SHP77 (cell line): ENCODE measurements at regions not wholly inside any gene's neighbourhood (a gene's known extent, or its start where the extent isn't known, plus 50 kb on each side); places are given as distances from the start of the nearest gene placed in this dataset.

Experiments
- DNase-seq, 2 experiments: peaks; one replicate each; lab custom pipeline; 2025; lab: John Stamatoyannopoulos, UW

DNA sequence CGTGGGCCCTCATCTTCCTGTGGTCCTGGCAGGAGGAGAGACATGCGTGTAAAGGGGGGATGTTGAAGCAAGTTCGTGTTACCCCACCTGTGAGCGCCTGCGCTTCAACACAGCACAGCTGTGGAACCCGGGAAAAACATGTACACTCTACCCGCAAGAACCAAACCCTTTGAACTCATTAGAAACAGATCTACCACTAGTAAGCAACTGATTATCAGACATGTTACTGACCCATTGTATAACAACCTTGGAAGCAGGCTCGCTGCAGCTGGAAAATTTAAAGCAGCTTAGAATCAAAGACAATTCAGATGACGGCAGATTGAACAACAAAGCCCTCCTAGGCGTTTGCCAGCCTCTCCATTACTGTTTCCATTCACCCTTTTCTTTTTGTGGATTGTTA is 771.7 kb upstream of the SALL3 start:
- no peak for DNase-seq

DNA sequence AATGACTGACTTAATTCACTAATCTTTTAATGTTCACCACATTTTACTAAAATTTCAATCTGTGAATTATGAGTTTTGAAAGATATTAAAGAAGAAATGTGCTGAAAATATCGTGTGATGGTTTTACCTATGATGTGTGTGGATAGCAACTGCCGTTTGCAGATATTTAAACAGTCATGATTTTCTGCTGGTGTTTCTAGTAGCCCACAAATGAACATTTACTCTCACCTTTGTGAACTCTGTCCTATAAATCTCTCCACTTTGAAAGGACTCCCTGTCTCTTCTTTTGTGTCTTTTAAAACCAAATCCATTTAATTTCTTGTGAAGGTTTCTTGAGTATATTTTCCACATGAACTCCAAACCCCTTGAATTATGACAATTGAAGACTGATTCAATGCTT is 771.2 kb upstream of the SALL3 start:
- DNase-seq, result no peak

DNA sequence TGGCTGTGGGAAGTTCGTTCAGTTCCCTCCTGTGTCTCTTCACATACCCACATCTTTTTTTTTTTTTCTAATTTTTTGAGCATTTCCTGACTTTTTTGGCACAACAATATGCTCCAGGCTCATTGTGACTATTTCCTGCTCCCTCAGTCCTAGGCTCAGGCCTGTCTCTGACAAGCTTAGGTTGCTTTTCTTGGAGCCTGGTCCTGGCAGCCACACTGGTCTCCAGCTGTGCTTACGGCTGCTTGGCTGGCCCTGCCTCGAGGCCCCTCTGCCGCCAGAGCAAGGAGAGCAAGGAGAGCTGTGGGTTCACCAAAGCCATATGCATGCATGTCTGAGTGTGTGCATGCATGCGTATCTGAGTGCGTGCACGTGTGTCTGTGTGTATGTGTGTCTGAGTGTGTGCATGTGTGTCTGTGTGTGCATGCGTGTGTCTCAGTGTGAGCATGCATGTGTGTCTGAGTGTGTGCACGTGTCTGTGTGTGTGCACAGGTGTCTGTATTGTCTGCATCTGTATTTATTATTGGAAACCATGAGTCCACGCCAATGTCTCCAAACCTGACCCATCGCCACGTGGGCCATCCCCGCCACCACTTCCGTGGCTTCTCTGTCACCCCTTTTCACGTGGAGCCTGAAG is 766.1 kb upstream of the SALL3 start:
- DNase-seq, result no peak

DNA sequence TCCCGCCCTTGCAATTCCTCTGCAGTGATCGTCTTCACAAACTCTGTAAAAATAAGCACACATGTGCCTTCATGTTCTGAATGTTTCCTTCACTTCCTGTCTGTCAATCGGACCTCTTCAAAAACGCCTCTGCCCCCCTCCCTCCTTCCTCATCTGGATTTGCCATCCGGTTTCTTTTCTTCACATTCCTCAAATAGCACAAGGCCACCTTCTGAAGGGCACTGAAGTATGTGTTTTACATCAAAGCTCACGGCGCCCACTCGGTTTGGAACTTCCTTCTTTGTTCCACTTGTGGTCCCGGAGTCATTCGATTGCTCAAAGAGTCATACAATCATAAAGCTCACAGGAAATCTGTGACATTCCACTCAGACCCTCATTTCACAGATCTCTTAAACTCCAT is 758.1 kb upstream of the SALL3 start:
- no peak for DNase-seq

DNA sequence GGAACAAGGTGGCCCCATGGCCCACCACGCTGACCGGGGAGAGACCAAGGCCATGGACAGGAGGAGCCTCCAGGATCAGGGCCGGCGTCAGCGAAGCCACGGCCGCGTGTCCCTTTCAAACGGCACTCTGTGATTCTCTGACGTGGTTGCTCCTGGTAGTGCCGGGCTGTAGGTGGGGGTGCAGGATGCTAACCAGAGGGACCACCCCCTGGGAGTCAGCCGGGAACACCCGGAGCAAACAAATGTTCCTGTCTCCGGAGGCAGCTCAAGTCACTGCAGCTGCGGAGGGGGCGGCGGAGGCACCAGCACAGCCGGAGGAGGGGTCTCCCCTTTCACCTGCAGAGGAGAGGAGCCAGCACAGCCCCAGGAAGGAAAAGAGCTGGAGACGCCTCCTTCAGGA is 750.6 kb upstream of the SALL3 start:
- DNase-seq, result no peak

DNA sequence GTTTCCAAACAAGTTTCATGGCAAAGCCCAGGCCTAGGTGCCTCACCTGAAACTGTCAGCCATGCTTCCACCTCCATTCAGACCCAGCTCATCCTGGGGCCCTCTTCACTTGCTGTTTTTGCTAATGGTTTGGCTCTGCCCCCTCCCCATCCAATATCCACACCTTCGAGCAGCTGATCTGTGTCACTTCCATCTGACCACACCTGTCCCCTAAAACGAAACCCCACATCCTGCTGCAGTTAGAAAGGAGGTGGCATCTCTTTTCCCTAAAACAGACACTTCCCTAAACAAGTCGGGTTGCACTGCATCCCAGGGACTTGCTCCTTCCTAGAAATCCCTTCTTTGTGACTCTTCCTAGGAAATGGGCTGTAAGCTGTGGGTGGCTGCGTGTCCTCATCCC is 748.7 kb upstream of the SALL3 start:
- DNase-seq, result no peak

DNA sequence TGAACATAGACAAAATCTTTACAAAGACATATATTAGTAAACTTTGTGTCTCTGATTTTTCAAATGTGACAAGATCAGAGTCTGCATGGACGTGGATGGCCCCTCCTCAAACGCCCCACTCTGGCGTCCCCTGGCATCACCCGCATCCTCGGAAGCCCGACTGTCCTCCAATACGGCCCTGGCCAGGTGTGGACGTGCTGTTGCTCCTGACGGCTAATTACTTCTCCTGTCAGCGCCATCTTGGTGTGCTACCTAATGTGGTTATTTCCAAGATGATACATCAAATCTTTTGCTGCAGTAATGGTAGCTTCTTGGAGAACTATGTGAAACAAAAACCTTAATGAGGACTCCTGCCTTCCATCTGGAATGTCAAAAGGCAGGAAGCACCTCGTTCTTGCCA is 747.4 kb upstream of the SALL3 start:
- no peak for DNase-seq

DNA sequence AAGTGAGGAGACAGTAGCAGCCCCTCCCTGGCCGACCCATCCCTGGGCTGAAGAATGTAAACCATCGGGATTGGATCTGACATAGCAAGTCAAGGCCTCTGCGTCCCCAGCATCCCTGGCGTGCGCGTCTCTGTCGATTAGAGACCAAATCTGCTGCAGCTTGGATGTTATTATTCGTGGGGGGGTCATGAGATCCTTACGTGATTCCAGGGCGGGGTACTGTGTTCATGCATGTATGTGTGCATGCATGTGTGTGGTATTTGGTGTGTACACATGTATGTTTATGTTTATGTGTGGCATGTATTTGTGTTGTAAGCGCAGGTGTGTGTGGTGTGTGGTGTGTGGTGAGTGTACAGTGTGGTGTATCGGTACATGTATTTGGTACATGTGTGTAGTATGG is 741.8 kb upstream of the SALL3 start:
- DNase-seq, result no peak

DNA sequence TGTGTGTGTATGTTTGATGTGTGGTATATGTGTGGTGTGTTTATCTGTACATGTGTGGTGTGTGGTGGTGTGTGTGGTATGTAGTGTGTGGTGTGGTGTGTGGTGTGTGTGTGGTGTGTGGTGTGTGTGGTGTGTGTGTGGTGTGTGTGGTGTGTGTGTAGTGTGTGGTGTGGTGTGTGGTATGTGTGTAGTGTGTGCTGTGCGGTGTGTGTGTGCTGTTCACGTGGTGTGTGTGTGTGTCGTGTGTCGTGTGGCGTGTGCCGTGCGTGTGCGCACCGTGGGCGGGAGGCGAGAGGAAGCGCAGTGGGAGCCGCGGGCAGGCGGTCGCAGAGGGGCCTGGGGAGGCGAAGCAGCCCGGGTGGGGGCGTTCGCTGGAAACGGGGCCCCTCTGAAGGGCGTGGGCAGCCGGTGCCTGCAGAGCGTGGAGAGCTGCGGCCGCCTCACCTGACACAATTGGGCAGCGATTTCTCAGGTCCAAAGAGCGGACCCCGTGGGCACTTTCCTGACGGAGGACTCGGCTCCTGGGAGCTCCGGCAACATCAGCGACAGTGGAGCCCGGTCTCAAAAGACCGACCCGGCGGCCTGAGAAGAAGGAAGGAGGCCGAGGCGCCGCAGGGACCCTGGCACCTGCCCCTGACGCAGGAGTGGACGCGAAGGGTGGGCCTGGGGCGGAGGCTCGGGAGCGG is 741.1 kb upstream of the SALL3 start:
- no peak for DNase-seq

DNA sequence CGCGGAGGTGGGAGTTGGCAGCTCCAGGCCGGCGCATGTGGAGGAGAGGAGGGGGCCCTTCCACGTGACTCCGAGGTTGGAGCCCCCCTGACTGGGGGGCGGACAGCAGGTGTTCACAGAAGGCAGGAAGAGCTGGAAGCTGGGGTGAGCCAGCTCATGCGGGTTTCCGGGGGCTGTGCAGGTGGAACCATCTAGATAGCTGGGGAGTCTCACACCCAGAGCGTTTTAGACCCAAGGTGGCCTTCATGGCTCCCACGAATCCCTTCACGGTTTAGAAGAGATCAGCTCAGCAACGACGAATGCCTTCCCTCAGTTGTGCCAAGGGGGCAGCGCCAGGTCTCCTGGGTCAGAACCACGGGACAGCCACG is 740.5 kb upstream of the SALL3 start:
- no peak for DNase-seq

DNA sequence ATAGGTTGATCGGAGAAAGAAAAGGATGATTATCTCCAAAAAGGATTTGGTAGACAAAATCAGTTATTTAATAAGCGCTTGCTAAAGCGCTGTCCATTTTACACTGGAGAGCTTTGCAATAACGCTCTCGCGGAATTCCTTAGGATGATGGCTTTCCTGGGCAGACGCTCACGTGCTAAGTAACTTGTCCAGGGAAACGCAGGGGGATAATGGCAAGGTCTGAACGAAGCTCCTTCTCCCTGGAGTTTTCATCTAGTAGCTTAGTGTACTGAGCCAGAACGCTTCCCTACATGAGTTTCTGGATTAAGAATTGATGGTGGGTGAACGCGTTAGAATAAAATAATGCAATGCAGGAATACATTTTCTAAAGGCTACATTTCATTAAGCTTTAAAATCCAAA is 739.5 kb upstream of the SALL3 start:
- DNase-seq, result no peak

DNA sequence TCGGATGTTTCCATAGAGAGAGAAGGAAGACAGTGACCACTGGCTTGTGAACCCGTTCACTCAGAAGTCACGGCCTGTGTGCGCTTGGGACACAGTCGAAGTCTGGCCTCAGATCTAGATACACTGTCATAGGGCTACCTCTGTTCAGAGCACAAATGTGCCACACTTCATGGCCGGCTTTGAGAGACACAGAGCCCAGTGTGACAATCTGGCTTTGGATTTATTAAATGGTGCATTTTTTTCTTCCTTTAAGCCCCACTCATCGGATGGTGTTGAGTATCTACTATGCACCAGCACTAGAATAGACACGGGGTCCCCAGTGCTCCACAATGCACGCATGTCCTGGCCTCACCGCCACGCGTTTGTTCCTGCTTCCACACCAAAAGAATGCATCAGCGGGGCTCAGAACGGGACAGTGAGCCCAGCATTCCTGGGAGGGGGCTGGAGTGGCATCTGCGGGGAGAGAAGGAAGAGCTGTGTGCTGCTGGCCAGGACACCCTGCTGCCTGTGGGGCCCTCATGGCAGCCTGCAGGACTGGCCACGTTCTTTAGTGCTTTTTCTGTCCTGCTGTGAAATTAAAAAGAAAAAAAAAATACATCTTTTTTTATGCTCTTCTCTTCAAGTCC is 738.9 kb upstream of the SALL3 start:
- DNase-seq, result no peak

DNA sequence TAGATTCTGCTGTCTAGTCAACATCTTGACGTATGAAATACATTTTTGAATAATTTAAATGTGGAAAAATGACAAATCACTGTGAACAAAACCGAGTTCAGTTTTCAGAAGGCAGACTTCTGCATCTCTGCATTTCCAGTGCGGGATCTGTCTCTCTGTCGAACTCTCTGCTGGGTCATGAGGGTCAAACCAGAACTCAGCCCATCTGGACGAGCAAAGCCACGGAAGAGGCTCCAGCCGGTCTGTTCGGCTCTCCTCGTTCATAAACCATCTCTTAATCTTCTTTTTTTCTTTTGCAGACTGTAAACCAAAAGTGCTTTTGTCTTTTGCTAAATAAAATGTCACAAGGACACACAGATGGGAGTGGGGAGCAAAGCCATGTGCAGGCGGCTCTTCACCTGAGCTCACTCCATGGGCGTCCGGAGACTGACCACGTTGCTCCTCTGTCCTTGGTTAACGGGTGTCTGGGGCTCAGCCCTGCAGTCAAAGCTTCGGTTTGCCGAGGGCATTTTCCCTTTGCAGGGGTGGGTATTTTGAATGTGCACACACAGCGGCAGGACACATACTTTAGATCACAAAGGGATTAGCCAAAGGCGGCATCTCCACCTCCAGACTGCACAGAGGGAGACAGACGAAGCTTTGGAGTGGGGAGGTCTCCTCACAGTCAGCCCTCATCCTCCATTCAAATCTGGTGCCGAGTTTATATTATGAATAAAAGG is 737.9 kb upstream of the SALL3 start:
- no peak for DNase-seq

DNA sequence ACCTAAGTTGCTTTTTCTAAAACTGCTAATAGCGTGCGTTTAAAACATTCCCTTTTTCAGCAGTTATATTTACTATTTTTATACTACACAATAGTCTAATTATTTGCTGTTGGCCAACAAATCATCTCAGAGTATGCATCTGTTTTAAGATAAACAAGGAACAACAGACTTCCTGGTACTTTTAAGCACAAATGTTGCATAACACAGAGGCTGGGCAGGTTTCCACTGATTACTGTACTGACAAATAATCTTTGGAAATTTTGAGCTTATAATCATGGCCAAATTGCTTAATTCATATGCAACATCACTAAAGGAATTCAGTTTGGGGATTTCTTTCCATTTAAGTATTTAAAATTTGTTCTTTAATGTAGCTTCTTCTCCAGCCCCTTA is 737.4 kb upstream of the SALL3 start:
- no peak for DNase-seq

DNA sequence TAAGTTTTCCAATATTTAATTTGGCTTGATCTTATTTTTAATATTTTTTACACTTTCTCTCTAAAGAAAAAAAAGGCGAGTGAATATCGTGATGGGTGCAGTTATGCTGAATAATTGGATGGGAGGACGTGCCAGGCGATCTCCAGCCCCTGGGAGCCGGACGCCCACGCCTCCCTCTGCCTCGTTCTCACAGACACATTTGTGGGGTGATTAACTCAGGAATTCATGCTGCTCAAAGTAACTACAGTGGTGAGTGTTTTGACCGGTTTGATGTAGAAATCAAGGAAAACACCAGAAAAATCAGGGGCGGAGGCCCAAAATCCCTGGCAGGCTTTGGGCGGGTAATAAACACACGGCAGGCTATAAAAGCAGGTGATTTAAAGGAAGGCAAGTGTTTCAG is 736.8 kb upstream of the SALL3 start:
- DNase-seq, result no peak

DNA sequence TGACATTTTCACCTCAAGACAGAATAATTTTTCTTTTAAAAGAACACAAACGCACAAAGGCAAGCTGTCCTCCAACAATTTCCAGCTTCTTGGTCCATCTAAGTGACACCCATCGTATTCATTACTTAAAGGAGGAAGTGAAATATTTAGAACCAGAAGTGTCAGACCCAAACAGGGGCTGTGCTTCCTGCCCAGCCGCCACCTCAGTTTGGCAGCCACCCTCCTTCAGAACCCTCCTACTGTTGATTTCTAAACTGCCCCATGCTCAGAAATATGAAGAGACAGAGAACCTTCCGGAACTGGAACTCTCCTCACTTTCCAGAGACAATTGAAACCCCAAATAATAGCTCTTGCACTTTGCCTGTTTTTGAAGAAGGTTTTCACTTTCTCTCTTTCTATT is 734.8 kb upstream of the SALL3 start:
- no peak for DNase-seq

DNA sequence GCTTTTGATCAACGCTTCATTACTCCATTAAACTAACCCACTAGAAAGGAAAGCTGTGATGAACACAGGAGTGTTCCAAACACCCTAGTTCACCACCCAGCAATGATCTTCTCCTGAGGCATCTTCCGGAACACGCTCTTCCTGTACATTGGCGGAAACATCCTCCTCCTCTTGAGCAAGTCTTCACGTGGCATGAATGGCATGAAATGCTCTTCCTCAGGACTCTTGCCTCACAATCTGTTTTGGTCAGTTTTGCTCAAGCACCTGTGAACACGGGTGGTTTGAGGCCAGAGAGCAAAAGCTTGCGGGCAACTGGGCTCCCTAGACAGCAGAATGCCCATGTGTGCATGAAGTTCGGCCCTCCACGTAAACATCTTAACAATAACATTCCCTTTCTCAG is 734.2 kb upstream of the SALL3 start:
- no peak for DNase-seq

DNA sequence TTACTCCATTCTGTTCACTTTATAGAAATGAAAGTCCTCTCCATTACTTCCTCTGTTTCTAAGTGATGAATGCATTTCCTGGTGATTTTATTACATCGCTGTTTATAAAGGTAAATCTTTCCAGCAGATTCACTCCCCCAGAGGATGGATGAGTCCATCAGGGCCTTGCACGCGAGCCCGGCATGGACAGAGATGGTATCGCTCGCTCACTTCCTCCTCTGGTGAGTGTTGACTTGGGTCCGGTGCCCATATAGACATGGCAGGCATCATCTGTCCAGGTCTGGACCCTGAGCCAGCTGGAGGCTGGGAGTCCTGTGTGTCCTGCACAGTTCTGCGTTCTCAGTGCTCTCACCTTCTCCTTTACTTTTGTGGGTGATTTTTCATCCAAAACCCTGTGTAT is 733.6 kb upstream of the SALL3 start:
- DNase-seq, result no peak

DNA sequence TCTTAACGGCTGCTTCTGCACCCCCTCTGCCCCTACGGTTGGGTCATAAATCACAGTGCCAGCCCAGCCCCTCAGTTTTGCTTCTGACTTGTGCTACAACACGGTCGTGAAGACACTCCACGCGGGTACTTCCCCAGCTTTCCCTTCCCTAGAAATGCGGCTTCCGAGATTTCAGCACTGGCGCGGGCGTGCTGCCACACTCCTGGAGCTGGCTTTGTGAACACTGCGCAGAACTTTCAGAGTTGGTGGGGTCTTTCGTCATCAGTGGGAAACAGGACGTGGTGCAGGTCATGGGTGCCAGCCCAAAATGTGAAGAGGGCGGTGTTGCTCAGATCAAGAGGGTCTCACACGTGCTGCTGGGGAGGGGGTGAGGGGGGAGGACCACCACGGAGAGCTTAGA is 733.0 kb upstream of the SALL3 start:
- DNase-seq, result no peak

DNA sequence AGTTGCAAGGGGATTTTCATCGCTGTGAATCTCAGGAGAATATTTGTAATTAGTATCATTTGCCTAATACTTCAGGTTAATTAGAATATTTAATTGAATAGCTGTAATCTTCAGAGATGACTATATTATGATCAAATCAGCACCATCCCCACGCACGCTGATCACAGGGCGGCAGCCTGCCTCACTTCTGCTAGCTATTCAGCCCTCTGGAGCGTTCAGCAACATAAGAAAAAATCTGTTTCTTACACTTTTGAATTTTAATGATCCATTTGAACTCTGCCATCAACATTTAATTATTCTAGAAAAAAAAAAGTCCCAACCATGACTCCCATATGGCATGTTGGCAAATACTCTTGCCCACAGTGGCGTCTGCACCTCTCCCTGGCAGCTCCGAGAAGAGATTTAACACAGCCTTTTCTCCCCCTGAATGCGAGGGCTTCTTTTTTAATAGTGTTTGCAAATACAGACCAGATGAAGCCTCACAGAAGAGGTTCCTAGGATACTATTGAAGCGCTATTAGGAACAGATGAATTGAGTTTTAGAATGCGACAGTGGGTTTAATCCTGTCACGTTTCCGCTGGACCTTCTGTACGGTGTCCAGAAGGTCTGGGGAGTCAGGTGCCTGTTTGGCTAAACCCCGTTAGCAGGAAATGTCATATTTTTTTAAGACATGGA is 731.9 kb upstream of the SALL3 start:
- DNase-seq, result no peak

DNA sequence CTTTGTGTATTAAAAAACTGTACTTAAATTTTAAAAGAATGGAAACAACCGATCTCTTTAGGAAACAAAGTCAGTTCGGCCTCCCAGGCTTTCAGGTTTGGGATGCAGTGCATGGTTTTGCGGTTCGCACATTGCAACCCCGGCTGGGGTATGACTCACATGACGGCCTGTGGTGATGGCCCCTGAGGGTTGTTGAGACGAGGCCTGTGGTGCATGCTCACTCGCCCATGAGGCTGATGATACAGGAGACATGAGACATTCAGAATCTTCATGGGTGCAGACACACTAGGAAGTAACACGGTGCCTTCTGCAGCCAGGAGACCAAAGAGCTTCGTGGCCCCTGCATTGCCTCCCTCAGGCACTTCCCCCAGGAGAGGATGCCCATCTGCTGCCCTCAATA is 724.6 kb upstream of the SALL3 start:
- DNase-seq, result no peak

DNA sequence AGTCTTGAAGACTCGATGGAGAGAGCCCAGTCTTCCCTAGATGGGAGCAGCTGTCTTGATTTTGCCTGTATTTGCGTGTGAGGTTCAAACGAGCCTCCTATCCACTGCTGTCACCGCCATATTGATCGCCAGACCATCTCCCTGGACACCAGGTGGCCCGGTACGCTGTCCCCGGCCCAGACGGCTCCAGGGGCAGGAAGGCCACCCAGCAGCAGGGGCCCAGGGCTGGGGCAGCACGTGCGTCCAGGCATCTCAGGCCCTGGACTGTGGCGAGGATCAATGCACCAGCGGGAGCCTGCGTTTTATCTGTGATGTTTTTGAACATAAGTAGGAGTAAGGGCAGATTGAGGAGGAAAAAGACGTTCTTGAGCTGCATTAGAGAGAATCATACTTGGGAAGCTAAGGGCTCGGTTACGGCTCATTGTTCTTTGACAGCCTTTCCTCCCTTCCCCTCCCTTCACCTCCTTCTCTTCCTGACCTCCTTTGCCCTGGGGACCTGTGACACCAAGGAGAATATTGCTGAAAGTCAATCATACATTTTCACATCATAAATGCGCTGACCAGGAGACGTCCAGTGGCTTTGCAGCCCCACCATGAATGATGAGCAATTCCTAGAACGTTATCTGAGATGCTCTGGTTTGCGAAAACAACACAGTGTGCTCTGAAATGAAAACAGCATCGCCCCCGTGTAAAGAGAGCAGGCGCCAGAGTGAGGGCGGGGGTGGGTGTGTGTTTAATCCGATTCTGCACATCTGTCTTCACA is 711.2 kb upstream of the SALL3 start:
- no peak for DNase-seq
